Activated CD4-positive, alpha-beta T cell treated with anti-CD3 and anti-CD28 coated beads, Interleukin-2, amount 10 ng/mL, durations not matched to agents 24 days and 14 days (primary cell): ENCODE measurements at regions not wholly inside any gene's neighbourhood (a gene's known extent, or its start where the extent isn't known, plus 50 kb on each side); places are given as distances from the start of the nearest gene placed in this dataset.

Experiments used
- DNase-seq: peaks from one replicate; pipeline ENCODE4 v3.0.0; 2022
- H3K27ac Mint-ChIP-seq: one replicate; pipeline ENCODE4 v1.8.0; 2022; ENCODE audit warnings: mild to moderate bottlenecking, mixed read lengths
- H3K27me3 Mint-ChIP-seq: one replicate; pipeline ENCODE4 v1.8.0; 2022; ENCODE audit warnings: mixed read lengths
- H3K36me3 Mint-ChIP-seq: one replicate; pipeline ENCODE4 v1.8.0; 2022; ENCODE audit warnings: low read depth, mild to moderate bottlenecking, mixed read lengths
- H3K4me1 Mint-ChIP-seq: one replicate; pipeline ENCODE4 v1.8.0; 2021; ENCODE audit warnings: mixed read lengths
- H3K4me3 Mint-ChIP-seq: one replicate; pipeline ENCODE4 v1.8.0; 2022; ENCODE audit warnings: mild to moderate bottlenecking, moderate library complexity, mixed read lengths
- H3K9me3 Mint-ChIP-seq: one replicate; pipeline ENCODE4 v1.8.0; 2021; ENCODE audit warnings: mixed read lengths
- intact Hi-C: fragments of 100-400 bp; cut with micrococcal nuclease; formaldehyde crosslinking; loops from one replicate; pipeline ENCODE4 v1.15.1; 2023

- H3K9me3 Mint-ChIP-seq, result no peaks in the 10 kb centered on the region
- peaks cover 78% of the 10 kb centered on the region for H3K36me3 Mint-ChIP-seq
- H3K4me1 Mint-ChIP-seq, result peaks cover 21% of the 10 kb centered on the region
- intact Hi-C loops, result no loop called here
- peak overlapping the region; percentile 99 for H3K27ac Mint-ChIP-seq
- H3K4me3 Mint-ChIP-seq, result peak overlapping the region; percentile 87
- no peaks in the 10 kb centered on the region for H3K27me3 Mint-ChIP-seq
- peak; percentile 58 for DNase-seq
Observed at GRCh38 chr14:22488522-22489243, 100.3 kb downstream of the DAD1 start.

- Mint-ChIP-seq H3K9me3 (no peaks in the 10 kb centered on the region), H3K27me3 (no peaks in the 10 kb centered on the region), H3K27ac (peak overlapping the region; percentile 99), H3K4me3 (peak overlapping the region; percentile 87), H3K36me3 (peaks cover 77% of the 10 kb centered on the region), H3K4me1 (peaks cover 17% of the 10 kb centered on the region)
- intact Hi-C loops, result no loop called here
- DNase-seq, result no peak
Observed at GRCh38 chr14:22487941-22488340, 101.1 kb downstream of the DAD1 start.

- Mint-ChIP-seq H3K36me3 (peaks cover 74% of the 10 kb centered on the region), H3K4me1 (peaks cover 17% of the 10 kb centered on the region), H3K4me3 (peak overlapping the region; percentile 87), H3K27ac (peak overlapping the region; percentile 99), H3K27me3 (no peaks in the 10 kb centered on the region), H3K9me3 (no peaks in the 10 kb centered on the region)
- DNase-seq, result no peak
- intact Hi-C loops, result no loop called here
Observed at GRCh38 chr14:22487401-22487800, 101.6 kb downstream of the DAD1 start.

- H3K4me3 Mint-ChIP-seq, result peak overlapping the region; percentile 87
- H3K27me3 Mint-ChIP-seq, result no peaks in the 10 kb centered on the region
- H3K9me3 Mint-ChIP-seq, result no peaks in the 10 kb centered on the region
- no peak for DNase-seq
- peak overlapping the region; percentile 99 for H3K27ac Mint-ChIP-seq
- intact Hi-C loops, result no loop called here
- peaks cover 70% of the 10 kb centered on the region for H3K36me3 Mint-ChIP-seq
- H3K4me1 Mint-ChIP-seq, result peaks cover 13% of the 10 kb centered on the region
Observed at GRCh38 chr14:22486675-22487074, 102.3 kb downstream of the DAD1 start.

GRCh38 chr14:22485649-22486048 lies 103.4 kb downstream of the DAD1 start:
- Mint-ChIP-seq H3K36me3 (peaks cover 64% of the 10 kb centered on the region), H3K9me3 (no peaks in the 10 kb centered on the region), H3K4me3 (peak overlapping the region; percentile 87), H3K27ac (peak overlapping the region; percentile 99), H3K27me3 (no peaks in the 10 kb centered on the region), H3K4me1 (peaks cover 9% of the 10 kb centered on the region)
- intact Hi-C loops, result no loop called here
- DNase-seq, result no peak

GRCh38 chr14:22485178-22485577 lies 103.8 kb downstream of the DAD1 start:
- H3K36me3 Mint-ChIP-seq, result peaks cover 60% of the 10 kb centered on the region
- no peaks in the 10 kb centered on the region for H3K9me3 Mint-ChIP-seq
- peak; percentile 50 for DNase-seq
- no peaks in the 10 kb centered on the region for H3K27me3 Mint-ChIP-seq
- peak overlapping the region; percentile 87 for H3K4me3 Mint-ChIP-seq
- H3K4me1 Mint-ChIP-seq, result peaks cover 6% of the 10 kb centered on the region
- intact Hi-C loops, result no loop called here
- peak overlapping the region; percentile 99 for H3K27ac Mint-ChIP-seq

- no peak for DNase-seq
- Mint-ChIP-seq H3K4me1 (peaks cover 5% of the 10 kb centered on the region), H3K9me3 (no peaks in the 10 kb centered on the region), H3K36me3 (peaks cover 55% of the 10 kb centered on the region), H3K27me3 (no peaks in the 10 kb centered on the region), H3K4me3 (peak overlapping the region; percentile 87), H3K27ac (peak overlapping the region; percentile 99)
- intact Hi-C loops, result loop anchor here (5.0 kb wide), 1 partner anchor 487 kb away; no protein-coding TSS in a partner anchor
Observed at GRCh38 chr14:22484632-22485031, 104.4 kb downstream of the DAD1 start.

GRCh38 chr14:22483863-22484593 lies 105.0 kb downstream of the DAD1 start:
- peak overlapping the region; percentile 87 for H3K4me3 Mint-ChIP-seq
- H3K27ac Mint-ChIP-seq, result peak overlapping the region; percentile 99
- intact Hi-C loops, result loop anchor here (5.0 kb wide), 1 partner anchor 487 kb away; no protein-coding TSS in a partner anchor

GRCh38 chr14:22482782-22483553 lies 106.1 kb downstream of the DAD1 start:
- Mint-ChIP-seq H3K4me1 (no peaks in the 10 kb centered on the region), H3K27me3 (no peaks in the 10 kb centered on the region), H3K36me3 (peaks cover 44% of the 10 kb centered on the region), H3K9me3 (no peaks in the 10 kb centered on the region), H3K4me3 (peak overlapping the region; percentile 87), H3K27ac (peak overlapping the region; percentile 99)
- intact Hi-C loops, result loop anchor here (5.0 kb wide), 1 partner anchor 486 kb away; no protein-coding TSS in a partner anchor
- no peak for DNase-seq

More at GRCh38 chr14:22483863-22484593, 105.0 kb downstream of the DAD1 start:
- H3K27me3 Mint-ChIP-seq, result no peaks in the 10 kb centered on the region
- no peaks in the 10 kb centered on the region for H3K9me3 Mint-ChIP-seq
- peaks cover 5% of the 10 kb centered on the region for H3K4me1 Mint-ChIP-seq
- peaks cover 52% of the 10 kb centered on the region for H3K36me3 Mint-ChIP-seq
- DNase-seq, result peak; percentile 63

GRCh38 chr14:22482085-22482694 lies 106.8 kb downstream of the DAD1 start:
- peak overlapping the region; percentile 90 for H3K27ac Mint-ChIP-seq
- H3K27me3 Mint-ChIP-seq, result no peaks in the 10 kb centered on the region
- H3K4me1 Mint-ChIP-seq, result no peaks in the 10 kb centered on the region
- no peak for DNase-seq
- H3K9me3 Mint-ChIP-seq, result no peaks in the 10 kb centered on the region
- peaks cover 37% of the 10 kb centered on the region for H3K36me3 Mint-ChIP-seq
- intact Hi-C loops, result loop anchor here (5.0 kb wide), 1 partner anchor 485 kb away; no protein-coding TSS in a partner anchor
- peak overlapping the region; percentile 87 for H3K4me3 Mint-ChIP-seq

GRCh38 chr14:22481546-22481945 lies 107.5 kb downstream of the DAD1 start:
- no peaks in the 10 kb centered on the region for H3K27me3 Mint-ChIP-seq
- intact Hi-C loops, result loop anchor here (5.0 kb wide), 1 partner anchor 484 kb away; no protein-coding TSS in a partner anchor
- H3K4me1 Mint-ChIP-seq, result no peaks in the 10 kb centered on the region
- H3K27ac Mint-ChIP-seq, result peak overlapping the region; percentile 90
- H3K4me3 Mint-ChIP-seq, result peak overlapping the region; percentile 87
- no peak for DNase-seq
- peaks cover 31% of the 10 kb centered on the region for H3K36me3 Mint-ChIP-seq
- no peaks in the 10 kb centered on the region for H3K9me3 Mint-ChIP-seq

GRCh38 chr14:22479776-22480464 lies 109.1 kb downstream of the DAD1 start:
- H3K27ac Mint-ChIP-seq, result peak overlapping the region; percentile 84
- no peak for DNase-seq

More at GRCh38 chr14:22479776-22480464, 109.1 kb downstream of the DAD1 start:
- H3K36me3 Mint-ChIP-seq, result peaks cover 22% of the 10 kb centered on the region
- H3K27me3 Mint-ChIP-seq, result no peaks in the 10 kb centered on the region
- peak overlapping the region; percentile 87 for H3K4me3 Mint-ChIP-seq
- H3K4me1 Mint-ChIP-seq, result no peaks in the 10 kb centered on the region
- no peaks in the 10 kb centered on the region for H3K9me3 Mint-ChIP-seq
- intact Hi-C loops, result loop anchor here (5.0 kb wide), 2 partner anchors 163 to 483 kb away; no protein-coding TSS in a partner anchor
